ENCODE measurements at regions not wholly inside any gene's neighbourhood (a gene's known extent, or its start where the extent isn't known, plus 50 kb on each side); places are given as distances from the start of the nearest gene placed in this dataset.

DNA sequence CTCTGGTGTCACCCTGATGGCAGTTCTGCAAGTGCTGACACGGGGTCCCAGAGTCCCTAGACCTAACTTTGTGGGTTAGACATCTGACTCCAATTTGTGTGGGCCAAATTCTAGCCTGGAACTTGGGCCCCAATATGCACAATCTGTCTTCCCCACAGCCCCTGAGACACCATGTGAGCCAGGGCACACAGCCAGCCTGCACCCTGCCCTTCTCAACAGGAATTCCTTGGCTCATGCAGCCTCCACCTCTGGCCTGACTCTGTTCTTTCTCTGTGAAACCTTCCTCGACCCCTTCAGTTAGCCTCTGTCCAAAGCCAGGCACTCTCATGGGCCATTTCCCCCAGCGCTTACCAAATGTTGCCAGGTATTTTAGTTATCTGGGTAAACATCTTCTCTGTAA lies 59.1 kb upstream of the POU2AF1 start:
- TF ChIP-seq, protein P1, sequence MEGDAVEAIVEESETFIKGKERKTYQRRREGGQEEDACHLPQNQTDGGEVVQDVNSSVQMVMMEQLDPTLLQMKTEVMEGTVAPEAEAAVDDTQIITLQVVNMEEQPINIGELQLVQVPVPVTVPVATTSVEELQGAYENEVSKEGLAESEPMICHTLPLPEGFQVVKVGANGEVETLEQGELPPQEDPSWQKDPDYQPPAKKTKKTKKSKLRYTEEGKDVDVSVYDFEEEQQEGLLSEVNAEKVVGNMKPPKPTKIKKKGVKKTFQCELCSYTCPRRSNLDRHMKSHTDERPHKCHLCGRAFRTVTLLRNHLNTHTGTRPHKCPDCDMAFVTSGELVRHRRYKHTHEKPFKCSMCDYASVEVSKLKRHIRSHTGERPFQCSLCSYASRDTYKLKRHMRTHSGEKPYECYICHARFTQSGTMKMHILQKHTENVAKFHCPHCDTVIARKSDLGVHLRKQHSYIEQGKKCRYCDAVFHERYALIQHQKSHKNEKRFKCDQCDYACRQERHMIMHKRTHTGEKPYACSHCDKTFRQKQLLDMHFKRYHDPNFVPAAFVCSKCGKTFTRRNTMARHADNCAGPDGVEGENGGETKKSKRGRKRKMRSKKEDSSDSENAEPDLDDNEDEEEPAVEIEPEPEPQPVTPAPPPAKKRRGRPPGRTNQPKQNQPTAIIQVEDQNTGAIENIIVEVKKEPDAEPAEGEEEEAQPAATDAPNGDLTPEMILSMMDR (IDR thresholded peaks at IDR 0.05; ENCODE audit: borderline replicate concordance, insufficient read depth, low read depth, low read length): no peak
- no peak overlapping the region for H3K4me3 ChIP-seq (ENCODE audit: low read depth, low read length)

DNA sequence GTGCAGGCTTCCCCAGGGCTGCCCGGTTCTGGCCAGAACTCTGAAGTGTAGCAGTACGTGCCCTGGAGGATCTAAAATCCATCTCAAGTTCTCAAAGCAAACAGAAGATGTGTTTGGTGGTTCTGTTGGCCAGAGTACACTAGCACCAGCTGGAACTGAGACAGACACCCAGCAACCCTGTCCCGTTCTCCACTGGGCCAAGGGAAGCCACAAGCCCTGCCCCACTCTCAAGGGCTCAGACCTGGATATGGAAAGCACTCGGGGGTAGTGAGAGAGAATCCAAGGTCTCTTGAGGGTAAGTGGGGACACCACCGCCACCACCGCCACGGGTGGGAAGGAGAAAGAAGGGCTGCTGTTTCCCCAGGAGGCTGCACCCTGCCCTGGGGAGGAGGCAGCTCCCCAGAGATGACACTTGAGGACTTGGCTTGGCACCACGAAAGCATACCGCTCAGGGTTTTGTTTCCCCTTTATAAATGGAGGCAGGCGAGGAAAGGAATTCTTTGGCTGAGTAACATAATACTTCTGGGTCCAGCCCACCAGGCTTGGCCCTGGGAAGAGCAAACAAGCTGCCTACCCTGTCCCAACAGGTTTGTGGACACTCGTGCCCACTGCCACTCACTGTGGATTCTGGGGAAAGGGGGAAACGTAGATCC lies 56.1 kb upstream of the POU2AF1 start:
- TF ChIP-seq, protein P1 (IDR thresholded peaks at IDR 0.05; ENCODE audit: borderline replicate concordance, insufficient read depth, low read depth, low read length): no peak
- H3K4me3 ChIP-seq (ENCODE audit: low read depth, low read length): no peak overlapping the region

DNA sequence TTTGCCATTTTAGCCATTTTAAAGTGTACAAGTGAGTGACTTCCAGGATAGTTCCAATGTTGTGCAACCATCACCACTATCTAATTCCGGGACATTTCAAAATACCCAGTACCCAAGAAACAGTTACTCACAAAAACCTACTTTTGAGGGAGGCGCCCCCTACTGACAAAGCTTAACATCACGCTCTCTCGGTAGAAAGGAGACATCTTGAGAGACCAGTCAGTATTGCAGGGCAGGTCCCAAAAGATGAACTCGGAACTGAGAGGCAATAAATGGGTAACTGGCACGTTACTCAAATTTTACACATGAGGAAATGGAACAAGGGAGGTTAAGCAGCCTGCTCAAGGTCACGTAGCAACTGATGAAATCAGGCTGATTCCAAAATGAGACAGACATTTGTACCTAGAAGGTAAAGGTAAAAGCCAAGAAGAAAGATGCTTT lies 50.0 kb upstream of the POU2AF1 start:
- TF ChIP-seq, protein P1 (IDR thresholded peaks at IDR 0.05; ENCODE audit: borderline replicate concordance, insufficient read depth, low read depth, low read length): peak; percentile 78
- H3K4me3 ChIP-seq (ENCODE audit: low read depth, low read length): no peak overlapping the region
